Stomach (tissue), 8 donors: ENCODE measurements at regions not wholly inside any gene's neighbourhood (a gene's known extent, or its start where the extent isn't known, plus 50 kb on each side); places are given as distances from the start of the nearest gene placed in this dataset.

Experiments
- DNase-seq, 2 donors: peaks; one replicate each; pipeline versions ENCODE4 v3.0.0 to v3.0.0-alpha.2; 2013 to 2019
- H3K27ac ChIP-seq, 5 donors: fragments of 200-600 bp in 4 of 5; sonication (generic) in 4 of 5; one replicate each; pipeline ENCODE4 v1.5.1; 2013 to 2019; ENCODE audit warnings: mild to moderate bottlenecking in 1 of 5, moderate library complexity in 1 of 5
- H3K27me3 ChIP-seq, 3 donors: fragments of 200-600 bp; sonication (generic); one replicate each; pipeline ENCODE4 v1.5.1; 2017 to 2019; ENCODE audit warnings: mixed run types in 1 of 3
- H3K36me3 ChIP-seq, 4 donors: fragments of 200-600 bp; sonication (generic); 1 replicate in 3 of 4; 2 replicates in 1 of 4; pipeline ENCODE4 v1.5.1; 2016 to 2019
- H3K4me1 ChIP-seq, 4 donors: fragments of 200-600 bp; sonication (generic); one replicate each; pipeline ENCODE4 v1.5.1; 2016 to 2019
- H3K4me3 ChIP-seq, 4 donors: fragments of 200-600 bp; sonication (generic) in 3 of 4; one replicate each; pipeline ENCODE4 v1.5.1; 2016 to 2019; ENCODE audit warnings: mild to moderate bottlenecking in 1 of 4
- H3K9me3 ChIP-seq, 4 donors: fragments of 200-600 bp; sonication (generic); one replicate each; pipeline ENCODE4 v1.5.1; 2016 to 2019
- EP300 ChIP-seq: sonication (generic); formaldehyde crosslinking; IDR thresholded peaks from one replicate; pipeline ENCODE4 v1.6.1; 2017; ENCODE audit warnings: antibody characterized with exemption
- POLR2A ChIP-seq, 4 donors: fragments of 450-650 bp; IDR thresholded peaks; one replicate each; pipeline ENCODE4 v1.6.1; 2016; ENCODE audit warnings: antibody characterized with exemption in 4 of 4, control low read depth in 2 of 4, mild to moderate bottlenecking in 1 of 4, moderate library complexity in 1 of 4
- POLR2AphosphoS5 ChIP-seq, 3 donors: sonication (generic); formaldehyde crosslinking; IDR thresholded peaks; one replicate each; pipeline ENCODE4 v1.6.1; 2016; ENCODE audit warnings: antibody characterized with exemption in 3 of 3
- WGBS, 5 donors: extraction: QIAGEN DNeasy Blood & Tissue Kit in 3 of 5; methylation state at CpG; one replicate each; pipeline versions ENCODE4 v1.1.5 to v1.1.7; 2013 to 2018; 5-methylcytosine and 5-hydroxymethylcytosine counted together
- intact Hi-C: fragments of 100-400 bp; cut with DNase I; formaldehyde crosslinking; loops from one replicate; pipeline ENCODE4 v1.15.1; 2023; ENCODE audit warnings: low total_unique reads
- TF ChIP-seq, protein P1 (sequence below), 7 experiments: fragments of 450-650 bp in 4 of 7; fragments of 200-600 bp in 3 of 7; sonication (generic) in 3 of 7; IDR thresholded peaks; one replicate each; pipeline ENCODE4 v1.5.1; 2016 to 2019; ENCODE audit warnings: antibody characterized with exemption in 7 of 7, control low read depth in 2 of 7, mild to moderate bottlenecking in 1 of 7
- donor health status: healthy with polysubstance abuse.
- donor health status: Bipolar disorder and iron deficiency.
- donor health status: healthy.

DNA sequence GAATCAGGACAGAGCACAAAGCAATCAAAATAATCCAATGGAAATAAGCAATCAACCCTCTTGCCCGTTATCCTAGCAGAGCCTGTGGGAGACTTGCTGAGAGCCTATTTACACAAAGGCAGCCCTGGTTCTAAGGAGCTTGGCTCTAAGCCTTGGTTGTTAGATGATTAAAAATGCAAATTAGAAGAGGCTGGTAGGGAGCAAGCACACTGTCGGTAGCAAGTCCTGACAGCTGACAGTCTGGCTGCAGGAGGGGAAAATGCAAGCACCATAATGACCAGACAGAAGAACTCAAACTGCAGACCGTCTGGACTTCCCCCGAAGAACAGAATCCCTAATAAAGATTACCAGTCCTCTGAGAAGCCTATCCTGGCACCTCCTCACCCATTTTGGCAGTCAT lies 131.8 kb upstream of the CTTNBP2 start:
- TF ChIP-seq POLR2A (IDR thresholded peaks at IDR 0.05) (no peak), EP300 (no peak), POLR2AphosphoS5 (IDR thresholded peaks at IDR 0.05) (no peak)
- TF ChIP-seq, protein P1, sequence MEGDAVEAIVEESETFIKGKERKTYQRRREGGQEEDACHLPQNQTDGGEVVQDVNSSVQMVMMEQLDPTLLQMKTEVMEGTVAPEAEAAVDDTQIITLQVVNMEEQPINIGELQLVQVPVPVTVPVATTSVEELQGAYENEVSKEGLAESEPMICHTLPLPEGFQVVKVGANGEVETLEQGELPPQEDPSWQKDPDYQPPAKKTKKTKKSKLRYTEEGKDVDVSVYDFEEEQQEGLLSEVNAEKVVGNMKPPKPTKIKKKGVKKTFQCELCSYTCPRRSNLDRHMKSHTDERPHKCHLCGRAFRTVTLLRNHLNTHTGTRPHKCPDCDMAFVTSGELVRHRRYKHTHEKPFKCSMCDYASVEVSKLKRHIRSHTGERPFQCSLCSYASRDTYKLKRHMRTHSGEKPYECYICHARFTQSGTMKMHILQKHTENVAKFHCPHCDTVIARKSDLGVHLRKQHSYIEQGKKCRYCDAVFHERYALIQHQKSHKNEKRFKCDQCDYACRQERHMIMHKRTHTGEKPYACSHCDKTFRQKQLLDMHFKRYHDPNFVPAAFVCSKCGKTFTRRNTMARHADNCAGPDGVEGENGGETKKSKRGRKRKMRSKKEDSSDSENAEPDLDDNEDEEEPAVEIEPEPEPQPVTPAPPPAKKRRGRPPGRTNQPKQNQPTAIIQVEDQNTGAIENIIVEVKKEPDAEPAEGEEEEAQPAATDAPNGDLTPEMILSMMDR (IDR thresholded peaks at IDR 0.05), result no peak
- peaks cover 0 to 4% (median 0%) of the 10 kb centered on the region in 4 donors for H3K9me3 ChIP-seq
- WGBS, 5 donors, result 38 to 56% (median 46%) methylated on average over 4 of the region's 4 CpGs
- H3K4me1 ChIP-seq, result no peaks in the 10 kb centered on the region
- H3K27ac ChIP-seq, result no peak overlapping the region
- intact Hi-C loops, result no loop called here
- no peak overlapping the region for H3K4me3 ChIP-seq
- peak in 1 of 2 donors; percentile 28 for DNase-seq
- H3K27me3 ChIP-seq, result no peaks in the 10 kb centered on the region
- H3K36me3 ChIP-seq, result no peaks in the 10 kb centered on the region

DNA sequence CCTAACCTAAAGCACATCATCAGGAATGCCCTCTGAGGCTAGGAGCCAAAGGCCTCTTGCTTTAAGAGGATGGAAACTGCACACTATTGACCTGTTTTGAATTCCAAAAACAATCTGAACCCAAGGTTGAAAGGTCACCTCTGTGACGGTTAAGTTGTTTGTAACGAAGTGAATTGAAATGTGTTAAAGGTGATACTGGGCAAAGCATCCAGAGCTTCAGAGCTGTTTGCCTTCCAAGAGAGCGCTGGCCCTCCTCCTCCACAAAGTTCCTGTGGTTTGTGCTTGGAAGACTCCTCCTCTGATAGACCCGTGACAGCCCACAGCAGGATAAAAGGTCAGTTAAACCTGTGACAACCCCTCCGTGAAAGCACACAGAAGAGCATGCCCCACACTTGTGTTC lies 133.7 kb upstream of the CTTNBP2 start:
- Histone ChIP-seq H3K4me3 (no peak overlapping the region), H3K27me3 (no peaks in the 10 kb centered on the region), H3K36me3 (no peaks in the 10 kb centered on the region), H3K9me3 (peaks cover 0 to 4% (median 0%) of the 10 kb centered on the region in 4 donors), H3K4me1 (no peaks in the 10 kb centered on the region), H3K27ac (no peak overlapping the region)
- intact Hi-C loops, result no loop called here
- no peak for DNase-seq
- 42 to 49% (median 45%) methylated on average over 5 of the region's 5 CpGs for WGBS, 5 donors
- no peak for TF ChIP-seq POLR2A (IDR thresholded peaks at IDR 0.05)
- TF ChIP-seq, protein P1 (IDR thresholded peaks at IDR 0.05), result no peak
- TF ChIP-seq POLR2AphosphoS5 (IDR thresholded peaks at IDR 0.05), result no peak
- no peak for TF ChIP-seq EP300

DNA sequence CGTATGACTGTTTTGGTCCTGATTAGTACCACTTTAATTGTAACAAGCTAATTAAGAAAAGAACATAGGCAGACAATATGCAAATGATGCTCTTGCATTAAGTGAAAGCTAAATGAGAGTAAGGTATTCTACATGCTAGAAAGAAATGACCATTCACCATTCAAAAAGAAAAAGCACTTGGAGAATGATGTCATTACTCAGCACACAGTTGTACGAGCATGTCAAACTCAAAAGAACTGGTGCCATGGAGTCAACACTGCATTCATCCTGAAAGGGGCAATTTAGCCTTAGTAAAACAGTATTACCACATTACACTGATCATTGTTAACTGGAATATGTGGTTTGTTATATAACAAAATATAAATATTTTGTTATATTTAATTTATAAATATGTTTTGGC lies 136.2 kb upstream of the CTTNBP2 start:
- Histone ChIP-seq H3K36me3 (no peaks in the 10 kb centered on the region), H3K4me3 (no peak overlapping the region), H3K9me3 (peaks cover 0 to 4% (median 0%) of the 10 kb centered on the region in 4 donors), H3K4me1 (no peaks in the 10 kb centered on the region), H3K27ac (no peak overlapping the region), H3K27me3 (no peaks in the 10 kb centered on the region)
- no peak for DNase-seq
- 70 to 84% (median 79%) methylated on average over 2 of the region's 2 CpGs for WGBS, 5 donors
- TF ChIP-seq EP300, result no peak
- no peak for TF ChIP-seq POLR2A (IDR thresholded peaks at IDR 0.05)
- no peak for TF ChIP-seq POLR2AphosphoS5 (IDR thresholded peaks at IDR 0.05)
- TF ChIP-seq, protein P1 (IDR thresholded peaks at IDR 0.05), result no peak
- intact Hi-C loops, result no loop called here

DNA sequence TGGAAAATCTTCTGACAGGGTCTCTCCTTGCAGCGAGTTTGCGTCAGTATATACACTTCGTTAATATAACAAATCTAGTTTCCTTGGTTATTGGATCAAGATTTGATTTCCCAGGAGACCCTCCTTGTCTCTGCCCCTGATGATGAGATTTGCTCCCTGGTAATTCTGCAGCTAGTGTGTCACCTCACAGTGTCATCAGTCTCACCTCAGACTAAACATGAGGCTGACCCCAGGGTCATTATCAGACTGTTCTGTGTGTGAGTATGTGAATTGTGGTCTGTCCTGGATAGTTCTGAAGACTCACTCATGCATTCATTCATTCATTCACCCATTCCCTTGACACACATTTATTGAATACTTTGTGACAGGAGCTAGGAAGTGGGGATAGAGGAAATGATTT lies 138.4 kb upstream of the CTTNBP2 start:
- Histone ChIP-seq H3K36me3 (no peaks in the 10 kb centered on the region), H3K9me3 (peaks cover 0 to 4% (median under 1%) of the 10 kb centered on the region in 4 donors), H3K27ac (no peak overlapping the region), H3K27me3 (no peaks in the 10 kb centered on the region), H3K4me1 (no peaks in the 10 kb centered on the region), H3K4me3 (no peak overlapping the region)
- DNase-seq, result no peak
- intact Hi-C loops, result no loop called here
- WGBS, 5 donors, result 91 to 98% (median 93%) methylated on average over 3 of the region's 3 CpGs
- TF ChIP-seq EP300 (no peak), POLR2AphosphoS5 (IDR thresholded peaks at IDR 0.05) (no peak), POLR2A (IDR thresholded peaks at IDR 0.05) (no peak)
- TF ChIP-seq, protein P1 (IDR thresholded peaks at IDR 0.05), result no peak
